OCI-LY1 (cell line): ENCODE measurements at regions not wholly inside any gene's neighbourhood (a gene's known extent, or its start where the extent isn't known, plus 50 kb on each side); places are given as distances from the start of the nearest gene placed in this dataset.

Experiments
- H2AFZ ChIP-seq: fragments of 200-600 bp; sonication (generic), shearing (Covaris generic); 2 replicates; pipeline ENCODE4 v1.6.0; 2014; ENCODE audit warnings: antibody characterized with exemption, mild to moderate bottlenecking, low read length
- H3F3A ChIP-seq: fragments of 200-600 bp; sonication (generic), shearing (Covaris generic); 2 replicates; pipeline ENCODE4 v1.6.0; 2014; ENCODE audit warnings: mild to moderate bottlenecking, antibody characterized with exemption, low read length, moderate library complexity; ENCODE audit not compliant: insufficient read depth
- H3K27ac ChIP-seq: fragments of 200-600 bp; sonication (generic); 2 replicates; pipeline ENCODE4 v1.5.1; 2014; ENCODE audit warnings: low read length, mixed run types, mild to moderate bottlenecking, low read depth; ENCODE audit not compliant: poor library complexity, severe bottlenecking
- H3K27me3 ChIP-seq: fragments of 200-600 bp; sonication (generic); 2 replicates; pipeline ENCODE4 v1.6.0; 2014; ENCODE audit warnings: antibody characterized with exemption, mild to moderate bottlenecking, low read length, moderate library complexity; ENCODE audit not compliant: insufficient read depth
- H3K36me3 ChIP-seq: fragments of 200-600 bp; sonication (generic); 2 replicates; pipeline ENCODE4 v1.6.1; 2014; ENCODE audit warnings: mild to moderate bottlenecking, antibody characterized with exemption, low read length, moderate library complexity, mixed read lengths; ENCODE audit not compliant: insufficient read depth
- H3K4me1 ChIP-seq: fragments of 200-600 bp; sonication (generic); 2 replicates; pipeline ENCODE4 v1.5.1; 2014; ENCODE audit warnings: mild to moderate bottlenecking, low read length, moderate library complexity; ENCODE audit not compliant: insufficient read depth, severe bottlenecking
- H3K4me2 ChIP-seq: fragments of 200-600 bp; sonication (generic), shearing (Covaris generic); 2 replicates; pipeline ENCODE4 v1.6.1; 2014; ENCODE audit warnings: low read length
- H3K4me3 ChIP-seq: fragments of 200-600 bp; sonication (generic); 2 replicates; pipeline ENCODE4 v1.5.1; 2014; ENCODE audit warnings: low read length, low read depth, mild to moderate bottlenecking, mixed read lengths; ENCODE audit not compliant: poor library complexity, severe bottlenecking
- H3K79me2 ChIP-seq: fragments of 200-600 bp; shearing (Covaris generic); 2 replicates; pipeline ENCODE4 v1.6.1; 2016; ENCODE audit warnings: mixed run types, low read length, mixed read lengths; ENCODE audit not compliant: insufficient read depth
- H3K9ac ChIP-seq: fragments of 200-600 bp; sonication (generic), shearing (Covaris generic); 2 replicates; pipeline ENCODE4 v1.6.1; 2014; ENCODE audit warnings: mild to moderate bottlenecking, low read length, mixed read lengths
- H3K9me2 ChIP-seq: fragments of 200-600 bp; sonication (generic), shearing (Covaris generic); 2 replicates; pipeline ENCODE4 v1.6.1; 2014; ENCODE audit warnings: low read depth, mild to moderate bottlenecking, low read length, mixed read lengths
- H3K9me3 ChIP-seq: fragments of 200-600 bp; shearing (Covaris generic); 2 replicates; pipeline ENCODE4 v1.6.1; 2014; ENCODE audit warnings: low read length, mixed read lengths
- H4K20me1 ChIP-seq: fragments of 200-600 bp; sonication (generic), shearing (Covaris generic); 2 replicates; pipeline ENCODE4 v1.6.0; 2016; ENCODE audit warnings: mild to moderate bottlenecking, low read length; ENCODE audit not compliant: insufficient read depth
- CTCF ChIP-seq: fragments of 200-600 bp; sonication (generic), shearing (Covaris generic); IDR thresholded peaks from 2 replicates; pipeline ENCODE4 v1.5.1; 2017; ENCODE audit warnings: mild to moderate bottlenecking, antibody characterized with exemption, low read length, moderate library complexity, mixed read lengths
- EZH2 ChIP-seq: fragments of 200-600 bp; sonication (generic), shearing (Covaris generic); IDR thresholded peaks from 2 replicates; pipeline ENCODE4 v1.8.0; 2017; ENCODE audit warnings: borderline replicate concordance, mixed run types, mild to moderate bottlenecking, antibody characterized with exemption, low read length, moderate library complexity, mixed read lengths

GRCh38 chr21:28805885-28806284 is 186.8 kb downstream of the LTN1 start:
- no peaks in the 10 kb centered on the region for H3F3A ChIP-seq
- H2AFZ ChIP-seq: no peak overlapping the region
- H3K4me2 ChIP-seq: no peak overlapping the region
- no peaks in the 10 kb centered on the region for H3K9me3 ChIP-seq
- H4K20me1 ChIP-seq: no peaks in the 10 kb centered on the region
- no peak for TF ChIP-seq CTCF
- no peaks in the 10 kb centered on the region for H3K4me1 ChIP-seq
- H3K4me3 ChIP-seq: no peak overlapping the region
- no peaks in the 10 kb centered on the region for H3K27me3 ChIP-seq
- no peaks in the 10 kb centered on the region for H3K9me2 ChIP-seq
- H3K9ac ChIP-seq: no peak overlapping the region
- H3K36me3 ChIP-seq: no peaks in the 10 kb centered on the region
- no peak overlapping the region for H3K27ac ChIP-seq
- no peaks in the 10 kb centered on the region for H3K79me2 ChIP-seq

- no peak for TF ChIP-seq CTCF
- TF ChIP-seq EZH2: no peak
- no peaks in the 10 kb centered on the region for H3K27me3 ChIP-seq
- H3K9me3 ChIP-seq: no peaks in the 10 kb centered on the region
- no peak overlapping the region for H2AFZ ChIP-seq
- H3K4me2 ChIP-seq: no peak overlapping the region
- H3K9ac ChIP-seq: no peak overlapping the region
- H3K9me2 ChIP-seq: no peaks in the 10 kb centered on the region
- H3K4me3 ChIP-seq: no peak overlapping the region
- no peaks in the 10 kb centered on the region for H4K20me1 ChIP-seq
- H3K27ac ChIP-seq: no peak overlapping the region
- no peaks in the 10 kb centered on the region for H3K36me3 ChIP-seq
- H3F3A ChIP-seq: no peaks in the 10 kb centered on the region
- no peaks in the 10 kb centered on the region for H3K79me2 ChIP-seq
- no peaks in the 10 kb centered on the region for H3K4me1 ChIP-seq
Measured at GRCh38 chr21:28804089-28804670, 188.5 kb downstream of the LTN1 start.

- Histone ChIP-seq H4K20me1 (no peaks in the 10 kb centered on the region), H3K9me2 (no peaks in the 10 kb centered on the region), H3K27me3 (no peaks in the 10 kb centered on the region), H3K79me2 (no peaks in the 10 kb centered on the region), H3K4me2 (no peak overlapping the region), H3K9ac (no peak overlapping the region), H3K27ac (no peak overlapping the region), H3K4me3 (no peak overlapping the region), H2AFZ (no peak overlapping the region), H3F3A (no peaks in the 10 kb centered on the region), H3K36me3 (no peaks in the 10 kb centered on the region), H3K4me1 (no peaks in the 10 kb centered on the region), H3K9me3 (no peaks in the 10 kb centered on the region)
- TF ChIP-seq EZH2 (no peak), CTCF (no peak)
Measured at GRCh38 chr21:28801906-28802305, 190.8 kb downstream of the LTN1 start.
